Esophagus muscularis mucosa (tissue), 3 donors: ENCODE measurements at regions not wholly inside any gene's neighbourhood (a gene's known extent, or its start where the extent isn't known, plus 50 kb on each side); places are given as distances from the start of the nearest gene placed in this dataset.

ENCODE experiments used
- CTCF ChIP-seq, 3 experiments: fragments of 200-600 bp in 2 of 3; fragments of 450-650 bp in 1 of 3; sonication (generic) in 2 of 3; IDR thresholded peaks; one replicate each; pipeline ENCODE4 v1.5.1; 2017 to 2019; ENCODE audit warnings: antibody characterized with exemption in 3 of 3, mild to moderate bottlenecking in 2 of 3, moderate library complexity in 1 of 3
- POLR2A ChIP-seq: fragments of 450-650 bp; IDR thresholded peaks from one replicate; pipeline ENCODE4 v1.6.1; 2017; ENCODE audit warnings: antibody characterized with exemption, moderate library complexity, mild to moderate bottlenecking, low read depth
- POLR2AphosphoS5 ChIP-seq, 2 donors: sonication (generic); formaldehyde crosslinking; IDR thresholded peaks; one replicate each; pipeline ENCODE4 v1.6.1; 2017; ENCODE audit warnings: antibody characterized with exemption in 2 of 2

GRCh38 chr1:181190364-181191035 is 102.0 kb downstream of the IER5 start:
- no peak for TF ChIP-seq CTCF (IDR thresholded peaks at IDR 0.05)
- no peak for TF ChIP-seq POLR2AphosphoS5 (IDR thresholded peaks at IDR 0.05)
- TF ChIP-seq POLR2A, result no peak
